Ectodermal cell (in vitro differentiated cells): ENCODE measurements at regions not wholly inside any gene's neighbourhood (a gene's known extent, or its start where the extent isn't known, plus 50 kb on each side); places are given as distances from the start of the nearest gene placed in this dataset.

Source experiments
- H3K27ac ChIP-seq: 2 replicates; pipeline ENCODE4 v1.7.0; 2013; ENCODE audit warnings: mild to moderate bottlenecking, low read depth, low read length; ENCODE audit not compliant: insufficient read depth, poor library complexity, severe bottlenecking
- H3K27me3 ChIP-seq: 2 replicates; pipeline ENCODE4 v1.7.0; 2013; ENCODE audit warnings: mild to moderate bottlenecking, low read length; ENCODE audit not compliant: insufficient read depth, control insufficient read depth, poor library complexity, severe bottlenecking
- H3K36me3 ChIP-seq: one replicate; pipeline ENCODE4 v1.7.0; 2013; ENCODE audit warnings: low read length; ENCODE audit not compliant: control insufficient read depth, insufficient read depth
- H3K4me1 ChIP-seq: one replicate; pipeline ENCODE4 v1.7.0; 2013; ENCODE audit warnings: low read length; ENCODE audit not compliant: control insufficient read depth, insufficient read depth
- H3K4me3 ChIP-seq: 2 replicates; pipeline ENCODE4 v1.7.0; 2013; ENCODE audit warnings: low read depth, low read length, control low read depth; ENCODE audit not compliant: insufficient read depth
- H3K9me3 ChIP-seq: 2 replicates; pipeline ENCODE4 v1.7.0; 2013; ENCODE audit warnings: mild to moderate bottlenecking, low read length, moderate library complexity; ENCODE audit not compliant: control insufficient read depth
- WGBS, 2 experiments: methylation state at CpG; one replicate each; pipeline ENCODE4 v1.1.7; 2013; ENCODE audit warnings: missing lambda C conversion rate in 2 of 2; 5-methylcytosine and 5-hydroxymethylcytosine counted together

DNA sequence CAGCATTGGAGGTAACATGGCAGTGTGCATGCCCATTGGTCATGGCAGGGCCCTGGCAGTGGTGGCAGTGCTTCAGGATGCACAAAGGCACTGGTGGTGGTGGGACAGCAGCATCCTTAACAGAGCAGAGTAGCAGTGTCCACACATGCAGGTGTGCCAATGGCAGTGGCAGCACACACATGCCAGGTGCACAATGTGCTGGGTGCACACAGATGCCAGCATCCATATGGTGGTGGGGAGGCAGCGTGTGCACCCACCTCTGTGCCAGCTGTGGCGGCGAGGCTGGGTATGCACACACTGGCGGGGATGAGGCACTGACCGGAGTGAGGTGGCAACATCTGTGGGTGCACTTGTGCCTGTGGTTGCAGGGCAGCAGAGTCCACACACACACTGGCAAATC is 150.6 kb downstream of the SI start:
- Histone ChIP-seq H3K27me3 (no peaks in the 10 kb centered on the region), H3K9me3 (no peaks in the 10 kb centered on the region), H3K4me3 (no peak overlapping the region), H3K4me1 (no peaks in the 10 kb centered on the region), H3K27ac (no peak overlapping the region), H3K36me3 (no peaks in the 10 kb centered on the region)
- WGBS, 2 experiments = 92 to 98% methylated on average over 5 of the region's 5 CpGs

DNA sequence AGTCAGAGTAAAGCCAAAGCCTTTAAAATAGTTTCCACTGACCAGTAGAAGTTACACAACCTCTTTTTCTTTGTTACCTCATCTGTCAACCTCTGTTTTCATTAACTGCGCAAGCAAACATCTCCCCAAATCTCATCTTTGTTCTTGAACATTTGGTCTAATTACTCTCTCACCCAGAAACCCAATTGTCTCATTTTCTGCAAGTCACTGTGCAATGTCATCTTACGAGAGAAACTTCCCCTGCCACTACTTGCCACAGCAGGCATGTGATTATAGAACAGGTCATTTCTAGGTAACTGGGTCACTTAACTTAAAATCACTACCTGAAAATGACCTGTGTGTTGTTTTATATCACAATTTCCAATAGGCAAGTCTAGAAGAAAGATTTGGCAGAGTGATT is 159.4 kb downstream of the SI start:
- H3K27ac ChIP-seq = no peak overlapping the region
- no peaks in the 10 kb centered on the region for H3K36me3 ChIP-seq
- H3K4me3 ChIP-seq = no peak overlapping the region
- no peaks in the 10 kb centered on the region for H3K9me3 ChIP-seq
- WGBS, 2 experiments = 92 to 95% methylated on average over 2 of the region's 2 CpGs
- no peaks in the 10 kb centered on the region for H3K27me3 ChIP-seq
- H3K4me1 ChIP-seq = no peaks in the 10 kb centered on the region

DNA sequence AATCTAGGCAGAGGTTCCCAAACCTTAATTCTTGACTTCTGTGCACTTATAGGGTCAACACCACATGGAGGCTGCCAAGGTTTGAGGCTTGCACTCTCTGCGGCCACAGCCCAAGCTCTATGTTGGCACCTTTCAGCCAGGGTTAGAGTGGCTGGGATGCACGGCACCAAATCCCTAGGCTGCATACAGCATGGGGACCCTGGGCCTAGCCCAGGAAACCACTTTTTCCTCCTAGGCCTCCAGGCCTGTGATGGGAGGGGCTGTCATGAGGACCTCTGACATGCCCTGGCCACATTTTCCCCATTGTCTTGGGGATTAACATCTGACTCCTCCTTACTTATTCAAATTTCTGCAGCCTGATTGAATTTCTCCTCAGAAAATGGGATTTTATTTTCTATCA is 165.4 kb downstream of the SI start:
- Histone ChIP-seq H3K4me3 (no peak overlapping the region), H3K36me3 (no peaks in the 10 kb centered on the region), H3K27me3 (no peaks in the 10 kb centered on the region), H3K9me3 (no peaks in the 10 kb centered on the region), H3K4me1 (no peaks in the 10 kb centered on the region), H3K27ac (no peak overlapping the region)
- WGBS, 2 experiments = 94 to 95% methylated on average over 2 of the region's 2 CpGs

DNA sequence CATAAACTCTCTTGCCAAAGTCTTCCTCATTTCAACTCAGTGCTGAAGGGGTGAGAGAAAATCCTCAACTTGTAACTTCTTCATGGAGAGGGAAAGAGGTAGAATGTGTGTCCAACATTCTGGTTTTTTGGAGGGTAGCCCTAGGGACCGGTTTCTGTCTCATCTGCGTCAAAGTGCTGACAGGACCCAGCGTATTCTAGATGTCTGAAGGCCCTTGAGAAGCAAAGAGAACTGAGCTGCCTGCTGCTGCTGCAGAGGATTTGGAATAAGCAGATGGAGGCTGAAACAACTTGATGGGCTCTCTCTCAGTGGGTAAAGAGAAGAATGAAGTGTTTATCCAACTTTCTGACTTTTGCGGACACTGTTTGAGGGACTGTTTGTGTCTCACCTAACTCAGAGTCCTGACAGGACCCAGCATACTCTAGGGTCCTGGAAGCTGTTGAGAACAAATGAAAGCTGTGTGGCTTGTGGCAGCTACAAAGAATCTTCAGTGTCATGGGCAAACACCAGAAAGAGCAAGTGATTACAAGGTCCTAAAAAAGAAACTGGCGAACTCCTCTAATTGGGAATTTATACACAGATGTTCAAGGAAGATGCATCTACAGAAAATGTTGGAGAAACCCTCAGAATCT is 174.4 kb downstream of the SI start:
- Histone ChIP-seq H3K27ac (no peak overlapping the region), H3K27me3 (no peaks in the 10 kb centered on the region), H3K36me3 (no peaks in the 10 kb centered on the region), H3K4me3 (no peak overlapping the region), H3K4me1 (no peaks in the 10 kb centered on the region), H3K9me3 (no peaks in the 10 kb centered on the region)
- 92 to 96% methylated on average over 5 of the region's 5 CpGs for whole genome bisulfite sequencing, 2 experiments

DNA sequence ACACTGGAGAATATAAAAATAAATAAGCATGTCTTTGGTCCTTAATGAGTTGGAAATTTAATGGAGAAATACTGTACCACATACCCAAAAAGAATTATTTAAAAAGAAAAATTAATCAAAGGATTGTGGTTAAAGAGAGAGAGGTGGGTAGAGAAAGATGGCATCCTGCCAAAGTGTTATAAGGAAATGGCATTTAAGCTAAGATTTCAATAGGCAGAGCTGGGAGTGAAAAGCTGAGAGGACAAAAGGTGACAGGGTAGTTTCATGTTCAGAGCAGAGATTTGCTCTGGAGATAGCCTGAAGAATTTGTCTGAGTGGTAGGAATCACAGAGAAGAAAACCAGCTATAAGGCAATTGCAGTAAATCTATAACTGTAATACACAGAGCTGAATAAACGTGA is 181.0 kb downstream of the SI start:
- no peaks in the 10 kb centered on the region for H3K9me3 ChIP-seq
- no peaks in the 10 kb centered on the region for H3K27me3 ChIP-seq
- no peaks in the 10 kb centered on the region for H3K36me3 ChIP-seq
- H3K4me1 ChIP-seq = no peaks in the 10 kb centered on the region
- no peak overlapping the region for H3K27ac ChIP-seq
- no peak overlapping the region for H3K4me3 ChIP-seq
- WGBS, 2 experiments = no CpG with 5 or more reads among the region's 1 CpG

DNA sequence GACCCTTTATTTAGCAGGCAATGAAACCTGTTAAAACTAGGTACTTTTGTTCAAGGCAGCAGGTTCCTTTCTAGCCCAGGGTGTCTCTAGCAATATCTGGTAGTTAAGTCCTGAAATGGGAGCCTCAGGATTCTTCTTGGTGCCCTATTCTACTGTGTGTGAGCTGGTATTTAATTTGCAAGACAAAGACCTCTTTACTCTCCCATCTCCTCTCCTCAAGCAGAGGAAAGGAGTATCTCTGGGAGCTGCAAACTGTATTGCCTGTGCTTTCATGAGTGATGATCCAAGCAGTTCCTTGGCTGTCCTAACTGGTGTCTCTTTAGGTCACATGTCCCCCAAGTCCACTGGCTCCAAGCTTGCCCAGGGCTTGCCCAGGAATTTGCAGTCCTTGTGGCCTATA is 188.2 kb downstream of the SI start:
- Histone ChIP-seq H3K36me3 (no peaks in the 10 kb centered on the region), H3K4me3 (no peak overlapping the region), H3K4me1 (no peaks in the 10 kb centered on the region), H3K9me3 (no peaks in the 10 kb centered on the region), H3K27me3 (no peaks in the 10 kb centered on the region), H3K27ac (no peak overlapping the region)

DNA sequence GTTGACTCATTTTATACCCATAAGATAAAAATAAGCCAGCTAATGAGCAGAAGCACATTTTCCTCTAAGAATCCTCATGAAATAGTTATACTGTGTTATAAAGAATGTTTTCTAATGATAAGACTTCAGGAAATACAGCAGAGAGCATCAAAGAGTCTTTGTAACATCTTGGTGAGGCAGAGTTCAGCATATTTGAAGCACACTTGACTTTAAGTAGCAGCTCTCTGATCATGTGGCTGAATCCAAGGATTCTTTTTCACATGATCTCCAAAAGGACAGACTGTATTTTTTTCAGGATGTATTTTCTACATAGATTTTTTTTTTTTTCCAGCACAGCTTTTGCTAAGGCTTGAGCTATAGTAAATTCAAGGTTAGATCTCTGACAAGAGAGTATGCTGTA is 195.1 kb downstream of the SI start:
- Histone ChIP-seq H3K27me3 (no peaks in the 10 kb centered on the region), H3K4me1 (no peaks in the 10 kb centered on the region), H3K36me3 (no peaks in the 10 kb centered on the region), H3K9me3 (no peaks in the 10 kb centered on the region), H3K4me3 (no peak overlapping the region), H3K27ac (no peak overlapping the region)

DNA sequence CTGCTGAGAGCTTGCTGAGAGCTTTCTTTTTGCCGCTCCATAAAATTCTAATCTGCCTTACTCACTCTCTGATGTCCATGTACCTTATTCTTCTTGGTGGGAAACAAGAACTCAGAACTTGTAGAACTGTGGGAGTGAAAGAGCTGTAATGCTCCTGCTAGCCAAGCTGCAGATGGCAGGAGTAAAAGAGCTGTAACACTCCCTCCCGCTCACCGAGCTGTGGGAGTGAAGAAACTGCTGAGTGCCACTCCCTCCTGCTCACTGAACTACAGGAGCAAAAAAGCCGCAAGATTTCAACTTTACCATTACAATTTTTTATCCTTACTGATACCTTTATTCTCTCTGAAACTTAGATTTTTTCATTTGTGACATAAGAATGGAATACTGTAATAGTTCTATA is 199.1 kb downstream of the SI start:
- H3K36me3 ChIP-seq = no peaks in the 10 kb centered on the region
- no peak overlapping the region for H3K4me3 ChIP-seq
- H3K9me3 ChIP-seq = no peaks in the 10 kb centered on the region
- WGBS, 2 experiments = 59 to 64% methylated on average over 4 of the region's 4 CpGs
- no peaks in the 10 kb centered on the region for H3K27me3 ChIP-seq
- H3K27ac ChIP-seq = no peak overlapping the region
- H3K4me1 ChIP-seq = no peaks in the 10 kb centered on the region

DNA sequence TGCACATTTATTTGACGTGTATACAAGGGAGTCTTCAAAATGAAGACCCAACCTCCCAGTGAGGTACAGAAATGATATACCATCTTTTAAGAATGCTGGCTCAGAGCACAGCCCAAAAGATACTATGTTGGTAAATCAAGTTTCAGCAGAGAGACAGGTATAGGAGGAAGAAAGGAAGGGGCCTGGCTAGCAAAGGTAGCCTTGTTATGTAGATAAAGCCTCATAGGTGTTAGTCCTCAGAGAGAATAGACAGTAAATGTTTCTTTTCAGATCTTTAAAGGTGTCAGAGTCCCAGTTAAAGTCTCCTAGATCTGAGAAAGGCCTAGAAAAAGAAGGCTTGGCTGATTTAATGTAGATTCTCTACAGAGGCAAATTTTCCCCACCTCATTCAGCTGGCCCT is 213.8 kb downstream of the SI start:
- Histone ChIP-seq H3K9me3 (no peaks in the 10 kb centered on the region), H3K27me3 (no peaks in the 10 kb centered on the region), H3K4me1 (no peaks in the 10 kb centered on the region), H3K36me3 (no peaks in the 10 kb centered on the region), H3K27ac (no peak overlapping the region), H3K4me3 (no peak overlapping the region)
- WGBS, 2 experiments = 0% methylated on average over 1 of the region's 1 CpG

DNA sequence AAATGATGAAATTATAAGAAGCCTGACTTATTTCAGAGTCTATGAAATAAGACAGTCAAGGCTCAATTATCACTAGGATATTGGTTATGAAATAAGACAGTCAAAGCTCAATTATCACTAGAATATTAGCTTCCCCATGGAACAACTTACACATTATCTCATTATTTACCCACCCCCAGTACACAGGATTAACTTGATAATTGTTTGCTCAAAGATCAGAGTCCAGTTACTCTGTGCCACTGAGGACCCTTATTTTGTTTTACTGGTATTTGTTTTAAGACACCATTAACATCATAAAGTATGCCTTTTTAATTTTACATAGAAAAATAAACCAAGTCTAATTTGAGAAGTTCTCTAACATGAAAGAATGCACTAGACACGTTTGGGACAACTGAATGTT is 225.4 kb downstream of the SI start:
- Histone ChIP-seq H3K27ac (no peak overlapping the region), H3K4me1 (no peaks in the 10 kb centered on the region)
- 100% methylated on average over 1 of the region's 1 CpG; no CpG with 5 or more reads in 1 of the 2 experiments for WGBS, 2 experiments

DNA sequence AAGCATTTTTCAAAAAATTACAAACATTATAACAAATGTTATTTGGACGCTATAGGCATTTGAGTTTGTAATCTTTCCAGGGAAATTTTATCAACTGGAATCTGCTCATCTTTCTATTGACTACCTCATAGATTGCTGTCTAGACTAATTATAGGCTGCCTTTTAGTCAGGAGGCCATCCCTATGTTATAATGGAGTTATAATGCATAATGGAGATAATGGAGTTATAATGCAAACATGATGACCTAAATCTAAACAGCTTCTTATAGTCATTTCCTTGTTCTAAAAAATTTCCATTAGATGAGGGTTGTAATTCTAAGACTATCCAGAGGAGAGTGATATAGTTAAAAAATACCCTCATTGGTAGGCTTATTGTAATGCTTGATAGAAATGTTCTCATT is 226.4 kb downstream of the SI start:
- no peaks in the 10 kb centered on the region for H3K4me1 ChIP-seq
- no peak overlapping the region for H3K27ac ChIP-seq
- no peaks in the 10 kb centered on the region for H3K36me3 ChIP-seq
- H3K27me3 ChIP-seq = no peaks in the 10 kb centered on the region
- H3K4me3 ChIP-seq = no peak overlapping the region
- WGBS, 2 experiments = 86 to 92% methylated on average over 1 of the region's 1 CpG
- H3K9me3 ChIP-seq = no peaks in the 10 kb centered on the region

More for the DNA sequence above, 225.4 kb downstream of the SI start:
- Histone ChIP-seq H3K4me3 (no peak overlapping the region), H3K36me3 (no peaks in the 10 kb centered on the region), H3K27me3 (no peaks in the 10 kb centered on the region), H3K9me3 (no peaks in the 10 kb centered on the region)
